ENCODE measurements at regions not wholly inside any gene's neighbourhood (a gene's known extent, or its start where the extent isn't known, plus 50 kb on each side); places are given as distances from the start of the nearest gene placed in this dataset.

GRCh38 chr14:53539489-53540126, 386.5 kb upstream of the DDHD1 start:
- no peak overlapping the region for H3K27ac Mint-ChIP-seq (ENCODE audit: unreplicated experiment)
- DNase-seq (ENCODE audit: low spot score) = peak; percentile 85
- no peaks in the 10 kb centered on the region for H3K9me3 Mint-ChIP-seq (ENCODE audit: unreplicated experiment)
- TF ChIP-seq CTCF (IDR thresholded peaks at IDR 0.05; ENCODE audit: unreplicated experiment) = peak; percentile 86
- no peaks in the 10 kb centered on the region for H3K27me3 Mint-ChIP-seq (ENCODE audit: unreplicated experiment)
- no peaks in the 10 kb centered on the region for H3K36me3 Mint-ChIP-seq (ENCODE audit: low read depth, unreplicated experiment)
- H3K4me3 Mint-ChIP-seq (ENCODE audit: unreplicated experiment) = no peak overlapping the region
- H3K4me1 Mint-ChIP-seq (ENCODE audit: unreplicated experiment) = peaks cover 21% of the 10 kb centered on the region

GRCh38 chr14:53538316-53538881, 385.3 kb upstream of the DDHD1 start:
- Mint-ChIP-seq H3K4me3 (ENCODE audit: unreplicated experiment) (no peak overlapping the region), H3K27me3 (ENCODE audit: unreplicated experiment) (no peaks in the 10 kb centered on the region), H3K4me1 (ENCODE audit: unreplicated experiment) (peaks cover 19% of the 10 kb centered on the region), H3K27ac (ENCODE audit: unreplicated experiment) (no peak overlapping the region), H3K9me3 (ENCODE audit: unreplicated experiment) (no peaks in the 10 kb centered on the region), H3K36me3 (ENCODE audit: low read depth, unreplicated experiment) (no peaks in the 10 kb centered on the region)
- TF ChIP-seq CTCF (IDR thresholded peaks at IDR 0.05; ENCODE audit: unreplicated experiment) = no peak
- no peak for DNase-seq (ENCODE audit: low spot score)

GRCh38 chr14:53537422-53538315, 384.5 kb upstream of the DDHD1 start:
- no peaks in the 10 kb centered on the region for H3K27me3 Mint-ChIP-seq (ENCODE audit: unreplicated experiment)

GRCh38 chr14:53536446-53536845, 383.3 kb upstream of the DDHD1 start:
- DNase-seq (ENCODE audit: low spot score) = no peak
- Mint-ChIP-seq H3K36me3 (ENCODE audit: low read depth, unreplicated experiment) (no peaks in the 10 kb centered on the region), H3K4me3 (ENCODE audit: unreplicated experiment) (no peak overlapping the region), H3K27ac (ENCODE audit: unreplicated experiment) (no peak overlapping the region), H3K4me1 (ENCODE audit: unreplicated experiment) (peaks cover 16% of the 10 kb centered on the region), H3K27me3 (ENCODE audit: unreplicated experiment) (no peaks in the 10 kb centered on the region), H3K9me3 (ENCODE audit: unreplicated experiment) (no peaks in the 10 kb centered on the region)
- no peak for TF ChIP-seq CTCF (IDR thresholded peaks at IDR 0.05; ENCODE audit: unreplicated experiment)

More at GRCh38 chr14:53537422-53538315, 384.5 kb upstream of the DDHD1 start:
- no peak overlapping the region for H3K27ac Mint-ChIP-seq (ENCODE audit: unreplicated experiment)
- DNase-seq (ENCODE audit: low spot score) = no peak
- no peaks in the 10 kb centered on the region for H3K9me3 Mint-ChIP-seq (ENCODE audit: unreplicated experiment)
- H3K36me3 Mint-ChIP-seq (ENCODE audit: low read depth, unreplicated experiment) = no peaks in the 10 kb centered on the region
- H3K4me3 Mint-ChIP-seq (ENCODE audit: unreplicated experiment) = no peak overlapping the region
- H3K4me1 Mint-ChIP-seq (ENCODE audit: unreplicated experiment) = peaks cover 15% of the 10 kb centered on the region
- TF ChIP-seq CTCF (IDR thresholded peaks at IDR 0.05; ENCODE audit: unreplicated experiment) = no peak

Measured in endothelial cell (in vitro differentiated cells).